HEK293T (cell line): ENCODE measurements at regions not wholly inside any gene's neighbourhood (a gene's known extent, or its start where the extent isn't known, plus 50 kb on each side); places are given as distances from the start of the nearest gene placed in this dataset.
"Not testable (repeated sequence)": the region's sequence is repeated elsewhere in the genome, so short reads cannot be mapped to it uniquely, and the experiment has no call there.

Experiments used
- CTCF ChIA-PET: fragments of 350-600 bp; formaldehyde crosslinking; extraction: SDS; loops from one replicate; lab custom pipeline; 2021; ENCODE audit warnings: antibody characterized with exemption, inconsistent platforms; lab: Yijun Ruan, JAX
- POLR2A ChIA-PET: fragments of 350-600 bp; formaldehyde crosslinking; extraction: SDS; loops from one replicate; lab custom pipeline; 2020; ENCODE audit warnings: antibody characterized with exemption, inconsistent platforms; lab: Yijun Ruan, JAX
- DNase-seq: peaks from one replicate; pipeline ENCODE4 v3.0.0; 2012; ENCODE audit warnings: mixed read lengths; ENCODE audit errors: extremely low spot score
- ARNT ChIP-seq: fragments of 450-650 bp; IDR thresholded peaks from 2 replicates; pipeline ENCODE4 v1.6.1; 2017; ENCODE audit warnings: mild to moderate bottlenecking
- FOXM1 ChIP-seq: fragments of 450-650 bp; IDR thresholded peaks from 2 replicates; pipeline ENCODE4 v1.6.1; 2017; ENCODE audit warnings: mild to moderate bottlenecking, borderline replicate concordance

- CTCF ChIA-PET, DNase-seq, POLR2A ChIA-PET: not testable (repeated sequence)
- TF ChIP-seq FOXM1 (0 out of 2 replicates have a peak, but pooled peaks have one; percentile 62), ARNT (peak; percentile 60; the same call in 1 of the 2 replicates)
Observed at GRCh38 chr17:26881195-26881594, 412.7 kb upstream of the WSB1 start.

- DNase-seq, CTCF ChIA-PET, POLR2A ChIA-PET: not testable (repeated sequence)
Observed at GRCh38 chr17:26882097-26882761, 411.7 kb upstream of the WSB1 start.

- CTCF ChIA-PET, DNase-seq, POLR2A ChIA-PET: not testable (repeated sequence)
Observed at GRCh38 chr17:26883878-26884740, 409.8 kb upstream of the WSB1 start.

GRCh38 chr17:26884741-26885059 lies 409.2 kb upstream of the WSB1 start:
- DNase-seq, CTCF ChIA-PET, POLR2A ChIA-PET: not testable (repeated sequence)

- DNase-seq, POLR2A ChIA-PET, CTCF ChIA-PET: not testable (repeated sequence)
Observed at GRCh38 chr17:26885244-26885970, 408.5 kb upstream of the WSB1 start.
